HG03521 (cell line): ENCODE measurements at regions not wholly inside any gene's neighbourhood (a gene's known extent, or its start where the extent isn't known, plus 50 kb on each side); places are given as distances from the start of the nearest gene placed in this dataset.
"Not testable (repeated sequence)": the region's sequence is repeated elsewhere in the genome, so short reads cannot be mapped to it uniquely, and the experiment has no call there.

Experiments
- ATAC-seq: cut with Tn5 transposase; IDR thresholded peaks from one replicate; pipeline ENCODE4 v1.9.1; 2021; ENCODE audit warnings: mild to moderate bottlenecking, moderate library complexity; ENCODE audit not compliant: unreplicated experiment

DNA sequence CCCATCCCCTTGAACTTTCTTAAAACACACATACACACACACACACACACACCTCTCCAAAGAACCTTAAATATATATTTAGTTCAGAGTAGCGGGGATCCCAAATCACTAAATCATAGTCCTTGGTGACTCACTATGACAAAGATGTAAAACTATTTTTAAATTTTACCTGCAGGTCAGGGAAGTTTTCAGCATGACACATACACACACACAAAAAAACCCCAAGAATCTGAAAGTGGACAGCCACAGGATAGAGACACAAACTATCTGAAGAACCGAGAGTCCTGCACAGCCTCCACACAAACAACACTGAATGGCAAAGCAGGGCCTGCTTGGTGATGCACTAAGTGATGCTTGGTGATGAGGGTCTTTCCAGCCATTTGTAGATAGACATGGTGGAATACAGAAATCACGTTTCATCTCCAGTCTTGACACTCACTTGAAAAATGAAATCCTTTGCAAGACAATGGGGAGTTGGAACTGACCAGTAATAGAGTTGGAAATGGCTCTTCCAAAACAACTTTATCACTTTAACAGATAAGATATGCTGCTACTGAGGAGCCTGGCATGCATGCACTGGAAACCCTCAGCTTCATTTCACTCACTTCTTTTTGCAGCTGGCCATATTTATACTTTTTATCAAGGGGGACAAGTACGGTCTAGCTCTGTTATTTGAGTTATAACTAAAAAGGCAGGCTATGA is 307.3 kb downstream of the RAPGEF2 start:
- ATAC-seq = no peak

DNA sequence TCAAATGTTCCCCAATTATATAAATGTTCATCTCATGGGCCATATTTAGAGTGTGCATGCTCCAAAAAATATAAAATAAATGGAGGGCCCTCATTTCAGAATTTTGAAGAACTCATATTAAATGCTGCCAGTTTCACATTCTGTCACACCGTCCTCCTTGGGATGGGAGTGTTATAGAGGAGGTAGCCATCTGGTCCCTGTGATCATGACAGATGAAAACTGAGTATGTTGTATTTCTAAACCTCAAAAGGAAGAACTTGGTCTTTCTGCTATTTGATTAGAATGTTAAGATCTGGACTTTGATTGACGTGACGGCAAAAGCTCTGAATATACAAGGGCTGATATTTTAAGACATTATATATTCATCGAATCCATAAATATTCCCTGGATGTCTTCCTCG is 308.0 kb downstream of the RAPGEF2 start:
- no peak for ATAC-seq

DNA sequence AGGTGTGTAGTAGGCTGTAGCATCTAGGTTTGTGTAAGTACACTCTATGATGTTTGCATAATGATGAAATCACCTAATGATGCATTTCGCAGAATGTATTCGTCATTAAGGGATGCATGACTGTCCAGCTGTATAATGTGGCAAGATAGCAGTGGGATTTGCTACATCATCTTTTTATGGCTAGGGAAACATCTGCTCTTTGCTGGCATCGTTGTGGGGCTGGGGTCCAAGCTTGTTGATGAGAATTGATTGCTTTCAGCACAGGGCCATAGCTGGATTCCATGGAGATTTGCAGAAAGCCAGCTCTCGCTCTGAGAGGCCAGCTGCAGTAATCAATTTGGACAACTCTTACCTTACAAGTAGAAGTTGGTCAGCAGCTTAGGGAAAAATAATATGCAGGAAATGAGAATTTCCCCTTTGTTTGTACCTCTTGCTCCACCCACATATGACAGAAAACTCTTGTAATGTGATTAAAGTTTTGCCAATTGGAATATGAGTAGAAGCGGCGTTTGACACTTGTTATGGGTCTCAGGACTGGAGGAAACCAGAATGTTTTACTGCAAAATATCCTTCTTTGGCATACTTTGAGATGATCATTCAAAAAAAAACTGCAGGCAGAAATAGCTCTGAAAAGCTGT is 310.5 kb downstream of the RAPGEF2 start:
- ATAC-seq = no peak

DNA sequence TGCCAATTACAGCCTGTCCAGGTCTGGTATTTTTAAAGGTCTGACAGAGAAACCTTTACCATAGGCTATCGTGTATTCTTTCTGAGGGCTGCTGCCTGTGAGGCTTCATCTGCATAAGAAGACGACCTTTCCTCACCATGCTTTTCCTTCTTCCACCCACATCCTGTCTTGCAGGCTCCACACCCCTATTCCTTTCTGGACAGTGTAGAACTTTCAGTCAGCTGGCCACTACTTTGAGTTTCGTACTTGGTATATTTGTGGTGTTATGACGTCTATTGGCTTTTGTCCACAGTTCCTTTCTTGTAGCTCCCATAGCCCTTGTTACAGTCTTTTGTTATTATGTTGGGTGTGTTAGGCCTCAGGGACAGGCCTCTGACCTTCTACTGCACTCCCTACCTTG is 311.4 kb downstream of the RAPGEF2 start:
- ATAC-seq = no peak

DNA sequence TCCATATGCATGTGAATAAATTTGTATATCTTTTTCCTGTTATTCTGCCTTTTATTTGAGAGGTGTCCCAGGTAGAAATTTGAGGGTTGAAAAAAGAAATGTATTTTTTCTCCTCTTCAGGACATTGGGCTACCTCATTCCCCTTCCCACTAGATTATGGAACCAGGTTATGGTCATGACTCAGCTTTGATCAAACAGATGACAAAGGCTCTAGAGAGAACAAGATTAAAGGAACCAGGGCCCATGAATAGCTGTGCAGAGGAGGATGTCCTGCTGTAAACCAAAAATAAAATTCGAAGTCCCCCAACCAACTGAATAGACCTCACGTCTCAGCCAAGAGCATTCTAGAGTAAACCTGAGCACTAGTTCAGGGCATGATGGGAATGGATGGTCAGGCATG is 313.2 kb downstream of the RAPGEF2 start:
- ATAC-seq = no peak

DNA sequence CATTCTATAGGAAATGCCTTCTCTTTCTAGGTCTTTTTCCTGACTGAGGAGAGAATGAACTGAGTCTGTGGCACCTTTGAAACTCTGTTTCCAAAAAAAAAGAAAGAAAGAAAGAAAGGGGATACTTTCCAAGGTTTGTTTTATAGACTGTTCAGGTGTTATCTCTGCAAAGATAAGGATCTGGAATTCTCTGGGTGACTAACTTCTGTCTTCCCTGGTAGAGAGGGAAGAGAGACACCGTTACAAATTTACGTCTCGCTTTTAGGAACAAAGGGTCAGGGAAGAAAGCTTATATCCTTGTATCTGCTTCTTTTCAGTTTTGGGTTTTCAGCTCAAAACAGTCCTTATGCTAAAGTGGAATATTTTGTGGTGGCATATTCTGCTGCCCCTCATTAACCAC is 314.1 kb downstream of the RAPGEF2 start:
- no peak for ATAC-seq

DNA sequence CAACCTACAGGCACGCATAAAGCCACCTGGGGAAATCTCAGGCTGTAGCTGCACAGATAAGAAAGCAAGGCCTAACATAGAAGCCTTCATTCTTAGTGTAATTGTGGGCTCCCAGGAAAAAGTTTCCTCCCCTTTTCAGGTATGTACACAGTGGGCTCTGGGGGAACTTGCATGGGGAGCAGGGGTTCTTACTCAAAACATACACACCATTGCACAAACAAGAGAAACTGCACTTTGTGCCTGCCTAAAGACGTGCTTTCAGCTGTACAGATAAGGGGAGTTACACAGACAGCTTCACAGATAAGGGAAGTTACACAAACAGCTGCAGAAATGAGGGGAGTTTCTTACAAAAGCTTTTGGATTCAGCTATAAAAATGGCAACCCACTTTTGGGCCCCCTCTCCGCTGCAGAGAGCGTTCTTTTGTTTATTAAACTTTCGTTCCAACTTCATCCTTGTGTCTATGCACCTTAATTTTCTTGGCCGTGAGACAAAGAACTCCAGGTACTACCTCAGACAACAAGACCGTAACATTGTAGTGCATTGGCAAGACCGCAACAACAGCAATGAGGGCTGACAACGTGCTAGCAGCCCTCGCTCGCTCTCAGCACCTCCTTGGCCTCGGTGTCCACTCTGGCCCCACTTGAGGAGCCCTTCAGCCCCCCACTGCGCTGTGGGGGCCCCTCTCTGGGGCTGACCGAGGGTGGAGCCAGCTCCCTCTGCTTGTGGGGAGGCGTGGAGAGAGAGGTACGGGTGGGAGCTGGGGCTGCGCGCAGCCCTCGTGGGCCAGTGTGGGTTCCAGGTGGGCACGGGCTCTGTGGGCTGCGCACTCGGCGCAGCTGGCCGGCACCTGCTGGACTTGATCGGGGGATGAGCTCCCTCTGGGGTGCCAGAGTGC is 317.5 kb downstream of the RAPGEF2 start:
- ATAC-seq = no peak

DNA sequence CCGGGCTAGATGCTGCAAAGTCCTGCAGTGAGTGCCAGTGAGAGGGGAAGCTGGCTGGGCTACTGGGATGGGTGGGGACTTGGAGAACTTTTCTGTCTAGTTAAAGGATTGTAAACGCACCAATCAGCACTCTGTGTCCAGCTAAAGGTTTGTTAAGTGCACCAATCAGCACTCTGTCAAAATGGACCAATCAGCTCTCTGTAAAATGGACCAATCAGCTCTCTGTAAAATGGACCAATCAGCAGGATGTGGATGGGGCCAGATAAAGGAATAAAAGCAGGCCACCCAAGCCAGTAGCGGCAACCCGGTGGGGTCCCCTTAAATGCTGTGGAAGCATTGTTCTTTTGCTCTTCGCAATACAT is 318.2 kb downstream of the RAPGEF2 start:
- not testable (repeated sequence) for ATAC-seq

DNA sequence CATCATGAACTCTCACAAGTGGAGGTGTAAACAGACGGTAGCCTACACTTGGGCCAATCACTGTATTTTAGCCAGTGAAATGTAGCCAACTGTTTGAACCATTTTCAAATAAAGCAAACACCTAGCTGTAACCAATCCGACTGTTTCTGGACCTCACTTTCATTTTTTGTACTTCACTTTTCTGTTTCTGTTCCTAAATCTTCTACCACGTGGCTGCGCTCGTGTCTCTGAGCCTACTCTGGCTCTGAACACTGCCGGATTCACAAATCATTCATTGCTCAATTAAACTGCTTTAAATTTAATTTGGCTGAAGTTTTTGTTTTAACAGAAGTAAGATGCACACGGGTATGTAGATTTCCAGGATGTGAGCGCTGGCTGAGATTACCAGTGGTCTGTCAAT is 319.1 kb downstream of the RAPGEF2 start:
- ATAC-seq = no peak

DNA sequence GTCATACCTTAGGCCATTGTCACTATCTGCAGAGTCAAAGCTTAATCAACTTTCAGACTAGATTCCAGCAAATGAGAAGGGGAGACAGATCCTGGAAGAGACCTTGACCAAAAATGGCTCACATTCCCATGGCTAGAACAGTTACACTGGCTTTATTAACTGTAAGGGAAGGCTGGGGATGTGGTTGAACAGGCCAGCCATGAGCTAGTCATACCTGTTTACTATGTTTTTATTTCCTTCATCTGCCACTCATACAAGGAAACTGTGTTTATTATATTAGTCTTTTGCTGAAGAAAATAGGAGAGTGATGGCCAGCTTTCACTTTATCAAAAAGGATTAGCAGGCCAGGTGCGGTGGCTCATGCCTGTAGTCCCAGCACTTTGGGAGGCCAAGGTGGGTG is 319.7 kb downstream of the RAPGEF2 start:
- no peak for ATAC-seq

DNA sequence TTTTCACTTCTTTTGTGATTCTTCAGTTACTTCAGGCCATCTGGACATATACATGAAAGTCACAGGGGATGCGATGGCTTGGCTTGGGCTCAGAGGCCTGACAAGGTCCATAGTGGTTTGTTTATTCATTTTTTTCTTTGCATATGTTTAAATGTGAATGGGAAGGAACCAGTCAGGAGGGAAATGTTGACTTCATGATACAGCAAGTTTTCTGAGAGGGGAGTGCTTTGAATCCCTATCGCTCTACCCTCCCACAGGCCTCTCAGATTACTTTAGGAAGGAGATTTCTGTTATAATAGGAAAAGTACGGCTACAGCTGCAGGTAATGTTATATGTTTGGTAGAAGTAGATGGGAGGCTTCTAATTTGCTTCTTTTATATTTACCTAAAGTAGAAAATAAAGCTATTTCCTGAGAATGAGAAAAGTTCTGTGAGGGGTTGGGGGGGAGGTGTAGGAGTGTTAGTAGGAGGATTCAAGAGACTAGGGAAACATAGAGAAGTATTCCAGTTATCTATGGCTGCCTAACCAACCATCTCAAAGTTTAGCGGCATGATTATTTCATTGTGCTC is 322.9 kb downstream of the RAPGEF2 start:
- no peak for ATAC-seq

DNA sequence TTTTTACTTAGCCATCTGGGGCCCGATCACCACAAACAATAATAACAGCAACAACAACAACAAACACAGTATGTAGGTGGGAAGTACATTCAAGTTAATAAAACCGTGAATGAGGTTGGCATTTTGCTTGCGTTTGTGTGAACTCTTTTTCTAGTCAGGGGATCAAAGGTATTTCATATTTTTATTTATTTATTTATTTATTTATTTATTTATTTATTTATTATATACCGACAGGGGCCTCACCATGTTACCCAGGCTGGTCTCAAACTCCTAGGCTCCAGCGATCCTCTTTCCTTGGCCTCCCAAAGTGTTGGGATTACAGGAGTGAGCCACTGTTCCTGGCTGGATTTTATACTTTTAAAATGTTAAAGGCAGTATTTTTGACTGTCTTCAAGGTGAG is 325.4 kb downstream of the RAPGEF2 start:
- ATAC-seq = no peak

DNA sequence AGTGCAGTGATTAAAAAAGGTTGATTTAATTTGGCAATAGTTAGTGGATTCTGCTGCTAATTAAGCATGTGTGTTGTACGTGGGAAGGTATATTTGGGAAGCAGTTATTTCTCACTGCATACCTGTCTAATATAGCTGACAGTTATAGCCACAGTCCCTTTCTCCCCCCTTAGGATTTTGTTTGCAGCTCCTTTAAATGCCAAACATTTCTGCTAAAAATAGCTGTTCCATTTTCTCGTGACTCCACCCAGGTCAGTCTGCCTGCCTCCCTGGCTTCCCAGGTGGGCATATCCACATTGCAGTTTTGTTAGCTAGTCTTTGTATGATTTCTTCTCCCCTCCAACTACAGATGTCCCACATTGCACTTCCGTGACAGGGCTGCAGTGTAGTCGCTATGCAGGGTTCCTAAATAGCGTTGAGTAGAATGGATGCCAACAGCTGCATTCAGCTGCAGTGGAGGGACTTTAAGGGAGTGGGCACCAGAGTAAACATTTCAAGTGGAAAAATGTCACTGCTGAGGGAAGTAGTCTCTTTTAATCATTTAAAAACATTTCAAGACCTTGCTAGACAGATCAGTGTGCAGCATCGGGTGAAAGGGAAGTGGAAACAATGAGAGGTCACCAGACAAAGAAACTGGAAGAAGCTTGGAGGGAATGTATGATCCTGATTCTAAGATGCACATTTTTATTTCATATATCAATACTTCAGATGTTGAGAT is 326.3 kb downstream of the RAPGEF2 start:
- no peak for ATAC-seq

DNA sequence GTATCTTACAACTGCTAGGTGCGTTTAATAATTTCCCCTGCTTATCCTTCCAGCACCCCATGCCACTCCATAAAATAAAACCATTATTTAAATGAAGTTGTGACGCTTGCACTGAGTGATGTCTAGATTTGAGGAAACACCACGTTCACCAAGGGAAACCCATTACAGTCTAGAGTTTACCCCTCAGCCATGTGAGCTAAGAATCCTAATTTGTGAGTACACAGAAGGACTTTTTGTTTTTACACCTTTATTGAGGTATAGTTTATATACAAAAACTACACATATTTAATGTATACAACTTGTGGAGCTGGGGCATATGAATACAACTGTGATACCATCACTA is 326.8 kb downstream of the RAPGEF2 start:
- ATAC-seq = no peak

DNA sequence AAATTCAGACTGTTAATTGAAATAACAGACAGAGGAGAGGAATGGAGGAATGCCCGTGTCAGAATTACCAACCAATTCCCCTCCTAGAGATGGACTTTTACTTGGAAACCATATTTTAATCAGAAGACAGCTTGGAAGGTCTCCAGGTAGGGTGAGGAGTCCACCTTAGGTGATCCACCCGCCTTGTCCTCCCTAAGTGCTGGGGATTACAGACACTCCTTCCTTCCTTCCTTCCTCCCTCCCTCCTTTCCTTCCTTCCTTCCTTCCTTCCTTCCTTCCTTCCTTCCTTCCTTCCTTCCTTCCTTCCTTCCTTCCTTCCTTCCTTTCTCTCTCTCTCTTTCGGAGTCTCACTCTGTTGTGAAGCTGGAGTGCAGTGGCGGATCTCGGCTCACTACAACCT is 328.0 kb downstream of the RAPGEF2 start:
- ATAC-seq = no peak

DNA sequence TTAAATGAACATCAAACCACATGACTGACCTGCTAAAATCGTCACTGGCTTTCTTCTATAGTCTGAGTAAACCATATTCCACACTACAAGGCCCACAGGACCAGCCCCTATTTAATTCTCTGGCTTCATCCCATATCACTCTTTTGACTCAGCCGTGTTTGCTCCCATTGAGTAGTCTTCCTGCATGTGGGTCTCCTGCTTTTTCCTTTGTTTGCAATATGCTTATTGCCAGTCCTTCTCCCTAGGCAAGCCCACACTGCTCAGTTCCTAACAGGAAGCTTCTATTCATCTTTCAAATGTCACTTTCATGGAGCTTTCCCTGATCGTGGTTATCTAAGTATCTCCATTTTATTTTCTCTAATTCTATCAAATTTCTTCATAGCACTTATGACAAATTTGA is 329.6 kb downstream of the RAPGEF2 start:
- no peak for ATAC-seq

DNA sequence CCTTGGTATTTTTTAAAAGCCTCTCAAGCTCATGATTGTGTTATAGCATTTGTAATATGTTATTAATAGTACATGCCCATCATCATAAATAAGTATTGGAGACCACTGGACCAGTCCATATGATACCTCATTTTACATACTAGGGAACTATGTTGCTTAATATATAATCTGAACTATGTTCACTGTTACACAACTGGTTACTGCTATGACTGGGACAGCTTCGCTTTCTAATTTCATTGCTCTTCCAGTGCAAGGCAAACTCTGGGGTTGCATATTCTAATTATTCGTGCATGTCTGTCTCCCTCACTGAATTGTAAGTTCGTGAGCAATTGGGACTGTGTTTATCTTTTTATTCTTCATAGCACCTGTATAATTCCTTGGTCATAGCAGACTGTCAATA is 330.5 kb downstream of the RAPGEF2 start:
- ATAC-seq = no peak

DNA sequence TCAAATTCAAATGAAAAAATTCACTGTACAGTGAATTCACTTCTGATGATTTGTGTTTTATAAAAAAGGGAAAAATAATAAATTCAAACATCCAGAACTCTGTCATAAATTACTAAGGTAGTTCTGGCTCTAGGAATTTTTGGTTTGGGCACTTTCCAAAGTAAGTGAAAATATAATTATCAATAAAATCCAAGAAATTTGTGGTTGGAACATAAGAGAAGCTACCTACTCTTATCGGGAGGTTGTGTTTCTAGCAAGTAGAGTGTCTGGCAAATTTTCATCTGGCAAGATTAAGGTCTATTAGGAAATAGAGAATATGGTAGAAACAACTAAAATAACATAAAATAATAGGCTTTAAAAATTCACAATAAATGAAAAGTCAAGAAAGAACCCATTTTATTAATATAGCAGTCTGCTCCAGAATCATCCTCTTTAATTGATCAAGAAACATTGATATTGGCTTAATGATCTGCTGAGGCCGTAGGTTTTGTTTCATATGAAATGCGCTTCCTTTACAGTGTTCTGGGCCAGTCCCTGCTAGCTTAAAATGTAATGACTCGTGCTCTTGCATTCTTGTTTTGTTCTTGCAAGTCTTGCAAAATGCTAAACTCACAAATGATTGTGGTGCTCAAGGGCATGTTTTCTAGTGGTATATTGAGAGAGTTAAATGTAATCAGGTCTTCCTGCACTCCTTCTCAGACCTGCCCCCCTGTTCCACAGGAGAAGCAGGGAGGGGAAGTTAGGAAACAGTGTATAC is 331.4 kb downstream of the RAPGEF2 start:
- no peak for ATAC-seq

DNA sequence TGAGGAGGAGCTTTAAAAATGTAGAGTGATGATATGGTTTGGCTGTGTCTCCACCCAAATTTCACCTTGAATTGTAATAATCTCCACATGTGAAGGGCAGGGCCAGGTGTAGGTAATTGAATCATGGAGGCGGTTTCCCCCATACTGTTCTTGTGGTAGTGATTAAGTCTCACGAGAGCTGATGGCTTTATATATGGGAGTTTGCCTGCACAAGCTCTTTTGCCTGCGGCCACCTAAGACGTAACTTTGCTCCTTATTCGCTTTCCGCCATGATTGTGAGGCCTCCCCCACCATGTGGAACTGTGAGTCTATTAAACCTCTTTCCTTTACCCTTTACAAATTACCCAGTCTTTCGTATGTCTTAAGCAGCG is 332.0 kb downstream of the RAPGEF2 start:
- ATAC-seq = no peak

DNA sequence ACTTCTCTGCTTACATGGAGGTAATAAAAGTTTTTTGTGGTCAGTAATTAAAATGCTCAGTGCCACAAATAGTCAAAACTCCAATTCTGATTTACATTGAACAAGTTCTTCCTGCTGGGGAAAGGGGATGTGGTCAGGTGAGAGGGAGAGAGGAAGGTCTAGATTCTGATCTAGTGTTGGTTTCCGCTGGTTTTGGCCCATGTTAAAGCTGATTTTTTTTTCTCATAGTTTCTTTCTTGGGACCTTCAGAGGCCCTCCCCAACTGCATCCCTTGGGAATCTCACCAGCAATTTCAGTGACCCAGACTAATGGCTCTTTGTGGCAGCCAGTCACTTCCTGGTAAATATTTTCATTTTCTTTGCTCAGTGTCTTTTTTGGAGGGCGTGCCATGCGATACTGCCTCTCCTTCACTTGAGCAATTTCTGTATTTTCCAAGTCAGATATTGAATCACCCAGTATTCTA is 332.7 kb downstream of the RAPGEF2 start:
- no peak for ATAC-seq
